K562 (cell line): ENCODE measurements at regions not wholly inside any gene's neighbourhood (a gene's known extent, or its start where the extent isn't known, plus 50 kb on each side); places are given as distances from the start of the nearest gene placed in this dataset.

Experiments
- ELF1 ChIP-seq: fragments of 200-800 bp; sonication (Bioruptor generic); IDR thresholded peaks from 2 replicates; pipeline ENCODE4 v1.6.1; 2016; ENCODE audit warnings: missing genetic modification characterization, missing compliant biosample characterization
- ESRRA ChIP-seq: fragments of 450-650 bp; IDR thresholded peaks from 2 replicates; pipeline ENCODE4 v1.6.1; 2014; ENCODE audit warnings: low read depth, mild to moderate bottlenecking, moderate library complexity, borderline replicate concordance
- FOXA1 ChIP-seq: fragments of 450-650 bp; IDR thresholded peaks from 2 replicates; pipeline ENCODE4 v1.6.1; 2016; ENCODE audit warnings: mild to moderate bottlenecking, borderline replicate concordance
- HNRNPL ChIP-seq: fragments of 200-400 bp; formaldehyde crosslinking; IDR thresholded peaks from 2 replicates; pipeline ENCODE4 v1.6.1; 2017; ENCODE audit warnings: low read depth, mild to moderate bottlenecking, low read length
- MBD2 ChIP-seq: sonication (generic); IDR thresholded peaks from 2 replicates; pipeline ENCODE4 v1.6.1; 2016; ENCODE audit warnings: low read depth, borderline replicate concordance
- MYBL2 ChIP-seq, 2 experiments: fragments of 450-650 bp in 1 of 2; sonication (generic) in 1 of 2; formaldehyde crosslinking in 1 of 2; IDR thresholded peaks; 2 replicates each; pipeline versions ENCODE4 v1.6.1 to v1.8.1; 2017 to 2022; ENCODE audit warnings: borderline replicate concordance in 1 of 2, inconsistent platforms in 1 of 2, low read depth in 1 of 2, mild to moderate bottlenecking in 1 of 2, missing genetic modification reagents in 1 of 2, moderate library complexity in 1 of 2
- ZHX1 ChIP-seq: fragments of 150-350 bp; conservative IDR thresholded peaks from 2 replicates; pipeline ENCODE4 v1.6.1; 2014; ENCODE audit warnings: low read length
- ZNF23 ChIP-seq: fragments of 250-450 bp; sonication (Bioruptor Pico); IDR thresholded peaks from 2 replicates; pipeline ENCODE4 v1.4.0; 2020; ENCODE audit warnings: mild to moderate bottlenecking
- ZNF3 ChIP-seq: fragments of 250-450 bp; sonication (Bioruptor Pico); IDR thresholded peaks from 2 replicates; pipeline ENCODE4 v1.5.0; 2021; ENCODE audit warnings: mild to moderate bottlenecking, moderate library complexity
- ZNF586 ChIP-seq: fragments of 450-650 bp; formaldehyde crosslinking; conservative IDR thresholded peaks from 2 replicates; pipeline ENCODE4 v1.4.0; 2020; ENCODE audit warnings: mild to moderate bottlenecking, moderate library complexity
- TF ChIP-seq, protein P1 (sequence below): sonication (generic); formaldehyde crosslinking; IDR thresholded peaks from 2 replicates; pipeline ENCODE4 v1.5.0; 2020; ENCODE audit warnings: missing genetic modification reagents
- TF ChIP-seq, protein P2 (sequence below): fragments of 250-450 bp; sonication (Bioruptor Pico); IDR thresholded peaks from 2 replicates; pipeline ENCODE4 v1.5.1; 2021; ENCODE audit warnings: mild to moderate bottlenecking
- TF ChIP-seq, protein P3 (sequence below): fragments of 450-650 bp; IDR thresholded peaks from 2 replicates; pipeline ENCODE4 v1.7.0; 2016; ENCODE audit warnings: borderline replicate concordance
- TF ChIP-seq, protein P4 (sequence below): fragments of 450-650 bp; IDR thresholded peaks from 2 replicates; pipeline ENCODE4 v1.6.1; 2018; ENCODE audit not compliant: partially characterized antibody

DNA sequence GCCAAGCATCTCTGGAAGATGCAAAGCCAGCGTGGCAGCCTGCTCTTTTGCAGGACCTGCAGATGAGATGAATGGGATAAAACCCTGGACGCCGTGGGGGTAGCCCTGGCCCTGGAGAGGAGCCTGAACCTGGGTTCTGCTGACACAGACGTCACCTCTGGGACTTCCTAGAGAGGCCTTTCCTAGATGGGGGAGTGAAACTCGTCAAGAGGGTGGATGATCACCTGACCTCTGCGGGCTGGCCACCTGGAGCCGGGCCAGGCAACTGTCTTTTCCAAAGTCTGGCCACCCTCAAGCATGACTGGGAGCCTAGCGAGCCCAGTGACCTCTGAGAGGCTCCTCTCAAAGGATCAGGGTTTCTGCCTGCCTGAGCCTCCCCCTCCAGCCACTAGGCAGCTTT, 529.0 kb downstream of the KCNJ18 start (continued):
- TF ChIP-seq, protein P1, sequence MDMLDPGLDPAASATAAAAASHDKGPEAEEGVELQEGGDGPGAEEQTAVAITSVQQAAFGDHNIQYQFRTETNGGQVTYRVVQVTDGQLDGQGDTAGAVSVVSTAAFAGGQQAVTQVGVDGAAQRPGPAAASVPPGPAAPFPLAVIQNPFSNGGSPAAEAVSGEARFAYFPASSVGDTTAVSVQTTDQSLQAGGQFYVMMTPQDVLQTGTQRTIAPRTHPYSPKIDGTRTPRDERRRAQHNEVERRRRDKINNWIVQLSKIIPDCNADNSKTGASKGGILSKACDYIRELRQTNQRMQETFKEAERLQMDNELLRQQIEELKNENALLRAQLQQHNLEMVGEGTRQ (CRISPR knock-in tag), result peak; percentile 37
- TF ChIP-seq, protein P2, sequence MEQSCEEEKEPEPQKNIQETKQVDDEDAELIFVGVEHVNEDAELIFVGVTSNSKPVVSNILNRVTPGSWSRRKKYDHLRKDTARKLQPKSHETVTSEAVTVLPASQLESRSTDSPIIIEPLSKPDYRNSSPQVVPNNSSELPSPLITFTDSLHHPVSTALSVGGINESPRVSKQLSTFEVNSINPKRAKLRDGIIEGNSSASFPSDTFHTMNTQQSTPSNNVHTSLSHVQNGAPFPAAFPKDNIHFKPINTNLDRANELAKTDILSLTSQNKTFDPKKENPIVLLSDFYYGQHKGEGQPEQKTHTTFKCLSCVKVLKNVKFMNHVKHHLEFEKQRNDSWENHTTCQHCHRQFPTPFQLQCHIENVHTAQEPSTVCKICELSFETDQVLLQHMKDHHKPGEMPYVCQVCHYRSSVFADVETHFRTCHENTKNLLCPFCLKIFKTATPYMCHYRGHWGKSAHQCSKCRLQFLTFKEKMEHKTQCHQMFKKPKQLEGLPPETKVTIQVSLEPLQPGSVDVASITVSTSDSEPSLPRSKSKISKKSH (CRISPR knock-in tag), result no peak
- TF ChIP-seq MYBL2 (IDR thresholded peaks at IDR 0.05; ENCODE audit: low read depth), result no peak
- TF ChIP-seq MYBL2 (CRISPR knock-in tag; IDR thresholded peaks at IDR 0.05; ENCODE audit: borderline replicate concordance), result no peak
- TF ChIP-seq FOXA1, result no peak
- TF ChIP-seq, protein P3, sequence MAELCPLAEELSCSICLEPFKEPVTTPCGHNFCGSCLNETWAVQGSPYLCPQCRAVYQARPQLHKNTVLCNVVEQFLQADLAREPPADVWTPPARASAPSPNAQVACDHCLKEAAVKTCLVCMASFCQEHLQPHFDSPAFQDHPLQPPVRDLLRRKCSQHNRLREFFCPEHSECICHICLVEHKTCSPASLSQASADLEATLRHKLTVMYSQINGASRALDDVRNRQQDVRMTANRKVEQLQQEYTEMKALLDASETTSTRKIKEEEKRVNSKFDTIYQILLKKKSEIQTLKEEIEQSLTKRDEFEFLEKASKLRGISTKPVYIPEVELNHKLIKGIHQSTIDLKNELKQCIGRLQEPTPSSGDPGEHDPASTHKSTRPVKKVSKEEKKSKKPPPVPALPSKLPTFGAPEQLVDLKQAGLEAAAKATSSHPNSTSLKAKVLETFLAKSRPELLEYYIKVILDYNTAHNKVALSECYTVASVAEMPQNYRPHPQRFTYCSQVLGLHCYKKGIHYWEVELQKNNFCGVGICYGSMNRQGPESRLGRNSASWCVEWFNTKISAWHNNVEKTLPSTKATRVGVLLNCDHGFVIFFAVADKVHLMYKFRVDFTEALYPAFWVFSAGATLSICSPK, result no peak
- no peak for TF ChIP-seq ZHX1
- TF ChIP-seq HNRNPL, result no peak
- TF ChIP-seq ELF1, result no peak
- no peak for TF ChIP-seq ZNF23 (CRISPR knock-in tag)
- no peak for TF ChIP-seq ZNF3
- TF ChIP-seq MBD2, result no peak
- TF ChIP-seq ESRRA, result 0 out of 2 replicates have a peak, but pooled peaks have one; percentile 13
- no peak for TF ChIP-seq ZNF586 (CRISPR knock-in tag)
- TF ChIP-seq, protein P4, sequence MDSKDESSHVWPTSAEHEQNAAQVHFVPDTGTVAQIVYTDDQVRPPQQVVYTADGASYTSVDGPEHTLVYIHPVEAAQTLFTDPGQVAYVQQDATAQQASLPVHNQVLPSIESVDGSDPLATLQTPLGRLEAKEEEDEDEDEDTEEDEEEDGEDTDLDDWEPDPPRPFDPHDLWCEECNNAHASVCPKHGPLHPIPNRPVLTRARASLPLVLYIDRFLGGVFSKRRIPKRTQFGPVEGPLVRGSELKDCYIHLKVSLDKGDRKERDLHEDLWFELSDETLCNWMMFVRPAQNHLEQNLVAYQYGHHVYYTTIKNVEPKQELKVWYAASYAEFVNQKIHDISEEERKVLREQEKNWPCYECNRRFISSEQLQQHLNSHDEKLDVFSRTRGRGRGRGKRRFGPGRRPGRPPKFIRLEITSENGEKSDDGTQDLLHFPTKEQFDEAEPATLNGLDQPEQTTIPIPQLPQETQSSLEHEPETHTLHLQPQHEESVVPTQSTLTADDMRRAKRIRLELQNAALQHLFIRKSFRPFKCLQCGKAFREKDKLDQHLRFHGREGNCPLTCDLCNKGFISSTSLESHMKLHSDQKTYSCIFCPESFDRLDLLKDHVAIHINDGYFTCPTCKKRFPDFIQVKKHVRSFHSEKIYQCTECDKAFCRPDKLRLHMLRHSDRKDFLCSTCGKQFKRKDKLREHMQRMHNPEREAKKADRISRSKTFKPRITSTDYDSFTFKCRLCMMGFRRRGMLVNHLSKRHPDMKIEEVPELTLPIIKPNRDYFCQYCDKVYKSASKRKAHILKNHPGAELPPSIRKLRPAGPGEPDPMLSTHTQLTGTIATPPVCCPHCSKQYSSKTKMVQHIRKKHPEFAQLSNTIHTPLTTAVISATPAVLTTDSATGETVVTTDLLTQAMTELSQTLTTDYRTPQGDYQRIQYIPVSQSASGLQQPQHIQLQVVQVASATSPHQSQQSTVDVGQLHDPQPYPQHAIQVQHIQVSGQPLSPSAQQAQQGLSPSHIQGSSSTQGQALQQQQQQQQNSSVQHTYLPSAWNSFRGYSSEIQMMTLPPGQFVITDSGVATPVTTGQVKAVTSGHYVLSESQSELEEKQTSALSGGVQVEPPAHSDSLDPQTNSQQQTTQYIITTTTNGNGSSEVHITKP, result peak; percentile 64
